MM.1S (cell line): ENCODE measurements at regions not wholly inside any gene's neighbourhood (a gene's known extent, or its start where the extent isn't known, plus 50 kb on each side); places are given as distances from the start of the nearest gene placed in this dataset.

Experiments used
- DNase-seq: peaks from one replicate; pipeline ENCODE4 v3.0.0-alpha.2; 2015
- H2AFZ ChIP-seq: fragments of 300-600 bp; sonication (generic); 2 replicates; pipeline ENCODE4 v1.6.0; 2016; ENCODE audit warnings: antibody characterized with exemption, low read length
- H3F3A ChIP-seq: fragments of 300-600 bp; sonication (generic); 2 replicates; pipeline ENCODE4 v1.6.1; 2016; ENCODE audit warnings: mild to moderate bottlenecking, antibody characterized with exemption, low read length, moderate library complexity, mixed read lengths; ENCODE audit not compliant: insufficient read depth
- H3K27ac ChIP-seq: fragments of 300-600 bp; sonication (generic); 2 replicates; pipeline ENCODE4 v1.5.1; 2016; ENCODE audit warnings: mild to moderate bottlenecking, low read length
- H3K27me3 ChIP-seq: fragments of 300-600 bp; sonication (generic); replicated peaks from 2 replicates; pipeline ENCODE4 v1.6.0; 2016; ENCODE audit warnings: low read length; ENCODE audit not compliant: insufficient read depth
- H3K36me3 ChIP-seq: fragments of 300-600 bp; sonication (generic); replicated peaks from 2 replicates; pipeline ENCODE4 v1.6.1; 2016; ENCODE audit warnings: mild to moderate bottlenecking, low read length, mixed read lengths; ENCODE audit not compliant: insufficient read depth
- H3K4me1 ChIP-seq: fragments of 300-600 bp; sonication (generic); 2 replicates; pipeline ENCODE4 v1.6.1; 2016; ENCODE audit warnings: low read length, mixed read lengths
- H3K4me2 ChIP-seq: fragments of 300-600 bp; sonication (generic); 2 replicates; pipeline ENCODE4 v1.6.0; 2016; ENCODE audit warnings: low read depth, low read length
- H3K4me3 ChIP-seq: fragments of 300-600 bp; sonication (generic); 2 replicates; pipeline ENCODE4 v1.5.1; 2016; ENCODE audit warnings: low read length, mixed read lengths
- H3K79me2 ChIP-seq: fragments of 300-600 bp; sonication (generic); 2 replicates; pipeline ENCODE4 v1.6.1; 2016; ENCODE audit warnings: mixed run types, low read length, mixed read lengths
- H3K9ac ChIP-seq: fragments of 300-600 bp; sonication (generic); 2 replicates; pipeline ENCODE4 v1.6.1; 2016; ENCODE audit warnings: low read length, mixed read lengths
- H3K9me2 ChIP-seq: fragments of 300-600 bp; sonication (generic); replicated peaks from 2 replicates; pipeline ENCODE4 v1.6.1; 2016; ENCODE audit warnings: mild to moderate bottlenecking, low read length, mixed read lengths; ENCODE audit not compliant: insufficient read depth
- H3K9me3 ChIP-seq: fragments of 300-600 bp; sonication (generic); replicated peaks from 2 replicates; pipeline ENCODE4 v1.6.1; 2016; ENCODE audit warnings: mild to moderate bottlenecking, low read length, mixed read lengths; ENCODE audit not compliant: insufficient read depth
- H4K20me1 ChIP-seq: fragments of 300-600 bp; sonication (generic); 2 replicates; pipeline ENCODE4 v1.6.1; 2016; ENCODE audit warnings: mild to moderate bottlenecking, low read length, moderate library complexity, mixed read lengths; ENCODE audit not compliant: insufficient read depth
- CTCF ChIP-seq: fragments of 300-600 bp; sonication (generic); IDR thresholded peaks from 2 replicates; pipeline ENCODE4 v1.5.1; 2016; ENCODE audit warnings: antibody characterized with exemption, low read length, mixed read lengths
- EZH2 ChIP-seq: fragments of 300-600 bp; sonication (generic); optimal IDR thresholded peaks from 2 replicates; pipeline ENCODE3; 2017; ENCODE audit warnings: low read depth, mild to moderate bottlenecking, antibody characterized with exemption, low read length, mixed read lengths
- EZH2phosphoT487 ChIP-seq: fragments of 300-600 bp; sonication (generic); IDR thresholded peaks from 2 replicates; pipeline ENCODE4 v1.6.1; 2018; ENCODE audit warnings: antibody characterized with exemption, low read length

GRCh38 chr10:25778646-25779045 is 155.4 kb upstream of the MYO3A start:
- no peak for TF ChIP-seq EZH2
- TF ChIP-seq CTCF: no peak
- no peak for TF ChIP-seq EZH2phosphoT487
- no peaks in the 10 kb centered on the region for H3K36me3 ChIP-seq
- H3K4me2 ChIP-seq: no peak overlapping the region
- H3K79me2 ChIP-seq: no peaks in the 10 kb centered on the region
- H3F3A ChIP-seq: no peaks in the 10 kb centered on the region
- no peak overlapping the region for H3K4me3 ChIP-seq
- H3K4me1 ChIP-seq: no peaks in the 10 kb centered on the region
- no peaks in the 10 kb centered on the region for H3K27me3 ChIP-seq
- DNase-seq: no peak
- H3K9ac ChIP-seq: no peak overlapping the region
- no peaks in the 10 kb centered on the region for H4K20me1 ChIP-seq
- H3K27ac ChIP-seq: no peak overlapping the region
- H2AFZ ChIP-seq: no peak overlapping the region
- H3K9me2 ChIP-seq: no peaks in the 10 kb centered on the region
- H3K9me3 ChIP-seq: no peaks in the 10 kb centered on the region

- H3K27me3 ChIP-seq: no peaks in the 10 kb centered on the region
- no peak overlapping the region for H3K4me3 ChIP-seq
- H3K27ac ChIP-seq: no peak overlapping the region
- TF ChIP-seq EZH2 (no peak), EZH2phosphoT487 (no peak), CTCF (no peak)
- H3K9me2 ChIP-seq: no peaks in the 10 kb centered on the region
- H3K4me2 ChIP-seq: no peak overlapping the region
- H3K79me2 ChIP-seq: no peaks in the 10 kb centered on the region
- H3F3A ChIP-seq: no peaks in the 10 kb centered on the region
- no peaks in the 10 kb centered on the region for H3K9me3 ChIP-seq
- no peak overlapping the region for H2AFZ ChIP-seq
- DNase-seq: no peak
- no peaks in the 10 kb centered on the region for H3K4me1 ChIP-seq
- H3K36me3 ChIP-seq: no peaks in the 10 kb centered on the region
- H3K9ac ChIP-seq: no peak overlapping the region
- H4K20me1 ChIP-seq: no peaks in the 10 kb centered on the region
Measured at GRCh38 chr10:25786161-25786560, 147.9 kb upstream of the MYO3A start.

- Histone ChIP-seq H2AFZ (no peak overlapping the region), H3K27ac (no peak overlapping the region), H3K79me2 (no peaks in the 10 kb centered on the region), H3K36me3 (no peaks in the 10 kb centered on the region), H3K4me3 (no peak overlapping the region), H3K9me2 (no peaks in the 10 kb centered on the region), H3K9ac (no peak overlapping the region), H3K4me1 (no peaks in the 10 kb centered on the region), H3F3A (no peaks in the 10 kb centered on the region), H4K20me1 (no peaks in the 10 kb centered on the region), H3K4me2 (no peak overlapping the region), H3K9me3 (no peaks in the 10 kb centered on the region), H3K27me3 (no peaks in the 10 kb centered on the region)
- DNase-seq: no peak
- TF ChIP-seq EZH2phosphoT487 (no peak), EZH2 (no peak), CTCF (no peak)
Measured at GRCh38 chr10:25786899-25787298, 147.1 kb upstream of the MYO3A start.
